ENCODE measurements at regions not wholly inside any gene's neighbourhood (a gene's known extent, or its start where the extent isn't known, plus 50 kb on each side); places are given as distances from the start of the nearest gene placed in this dataset.

DNA sequence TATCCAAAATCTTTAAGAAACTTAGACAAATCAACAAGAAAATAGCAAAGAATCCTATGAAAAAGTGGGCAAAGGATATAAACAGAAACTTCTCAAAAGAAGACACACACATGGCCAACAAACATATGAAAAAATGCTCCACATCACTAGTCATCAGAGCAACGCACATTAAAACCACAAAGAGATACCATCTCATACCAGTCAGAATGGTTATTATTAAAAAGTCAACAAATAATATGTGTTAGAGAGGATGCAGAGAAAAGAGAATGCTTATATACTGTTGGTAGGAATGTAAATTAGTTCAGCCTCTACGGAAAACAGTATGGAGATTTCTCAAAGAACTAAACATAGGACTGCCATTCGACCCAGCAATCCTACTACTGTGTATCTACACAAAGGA is 212.0 kb upstream of the DTNBP1 start:
- no peak overlapping the region for H3K9ac ChIP-seq (ENCODE audit: low read length)
- no peak overlapping the region for H2BK5ac ChIP-seq (ENCODE audit: low read depth, low read length, poor library complexity, severe bottlenecking)
- no peaks in the 10 kb centered on the region for H3K27me3 ChIP-seq (ENCODE audit: control insufficient read depth in 1 of 2, insufficient read depth in 1 of 2, low read length in 2 of 2)
- H3K9me3 ChIP-seq (ENCODE audit: control insufficient read depth, low read length) = no peaks in the 10 kb centered on the region
- WGBS = 13% methylated on average over 2 of the region's 3 CpGs
- H2BK120ac ChIP-seq (ENCODE audit: low read depth, low read length) = no peak overlapping the region
- H2AFZ ChIP-seq (ENCODE audit: low read depth, low read length) = no peak overlapping the region
- H3K36me3 ChIP-seq (ENCODE audit: control insufficient read depth in 1 of 2, insufficient read depth in 2 of 2, low read depth in 1 of 2, low read length in 2 of 2) = no peaks in the 10 kb centered on the region
- no peak overlapping the region for H4K91ac ChIP-seq (ENCODE audit: low read length)
- H2AK5ac ChIP-seq (ENCODE audit: low read length, severe bottlenecking) = no peak overlapping the region
- H3K14ac ChIP-seq (ENCODE audit: low read length in 2 of 2) = no peak overlapping the region
- DNase-seq = peak; percentile 80
- H3K23ac ChIP-seq (ENCODE audit: low read length in 2 of 2) = no peak overlapping the region
- H2BK15ac ChIP-seq (ENCODE audit: low read depth, poor library complexity, severe bottlenecking) = no peak overlapping the region
- no peak overlapping the region for H4K8ac ChIP-seq (ENCODE audit: low read length)
- no peaks in the 10 kb centered on the region for H3K79me1 ChIP-seq (replicated peaks; ENCODE audit: low read length, poor library complexity, severe bottlenecking)
- no peak overlapping the region for H3K18ac ChIP-seq (ENCODE audit: low read depth in 1 of 2, low read length in 2 of 2)
- peaks cover 3% of the 10 kb centered on the region for H3K4me1 ChIP-seq (ENCODE audit: control insufficient read depth, insufficient read depth, low read depth, low read length)
- H2BK12ac ChIP-seq (ENCODE audit: low read length in 2 of 2) = no peak overlapping the region
- H3K4me3 ChIP-seq (ENCODE audit: insufficient read depth in 1 of 2, low read depth in 1 of 2, low read length in 2 of 2) = no peak overlapping the region
- H3K4me2 ChIP-seq (ENCODE audit: low read length, poor library complexity, severe bottlenecking) = no peak overlapping the region
- no peak overlapping the region for H3K27ac ChIP-seq (ENCODE audit: low read length, poor library complexity, severe bottlenecking)
- no peak overlapping the region for H3K4ac ChIP-seq (ENCODE audit: low read depth in 1 of 2, low read length in 2 of 2)

DNA sequence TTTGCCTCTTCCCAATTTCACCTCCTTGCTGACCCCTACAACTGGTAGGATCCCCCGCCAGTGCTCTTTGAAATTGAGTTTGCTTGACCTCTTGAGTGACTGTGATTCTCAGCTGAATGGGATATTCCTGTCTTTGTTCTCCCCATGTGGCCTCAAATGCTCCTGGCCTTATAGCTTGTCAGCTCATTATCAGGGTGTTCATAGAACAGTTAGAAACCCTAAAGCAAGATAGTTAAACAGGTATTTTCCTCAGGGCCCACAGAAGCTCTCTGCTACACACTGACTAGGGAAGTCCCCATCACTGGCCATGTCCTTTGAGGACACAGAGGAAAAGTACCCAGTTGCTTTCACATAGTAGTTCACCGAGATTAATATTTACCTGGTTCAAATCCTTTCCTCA is 211.5 kb upstream of the DTNBP1 start:
- H3K4ac ChIP-seq (ENCODE audit: low read depth in 1 of 2, low read length in 2 of 2) = peak overlapping the region in 1 of 2 experiments; percentile 9
- H3K4me1 ChIP-seq (ENCODE audit: control insufficient read depth, insufficient read depth, low read depth, low read length) = peaks cover 3% of the 10 kb centered on the region
- no peaks in the 10 kb centered on the region for H3K27me3 ChIP-seq (ENCODE audit: control insufficient read depth in 1 of 2, insufficient read depth in 1 of 2, low read length in 2 of 2)
- no peak overlapping the region for H4K91ac ChIP-seq (ENCODE audit: low read length)
- H2BK12ac ChIP-seq (ENCODE audit: low read length in 2 of 2) = peak overlapping the region; percentile 61 to 99
- 87% methylated on average over 2 of the region's 2 CpGs for WGBS
- H3K9ac ChIP-seq (ENCODE audit: low read length) = no peak overlapping the region
- no peak overlapping the region for H3K27ac ChIP-seq (ENCODE audit: low read length, poor library complexity, severe bottlenecking)
- no peaks in the 10 kb centered on the region for H3K9me3 ChIP-seq (ENCODE audit: control insufficient read depth, low read length)
- H3K79me1 ChIP-seq (replicated peaks; ENCODE audit: low read length, poor library complexity, severe bottlenecking) = no peaks in the 10 kb centered on the region
- no peak overlapping the region for H2BK15ac ChIP-seq (ENCODE audit: low read depth, poor library complexity, severe bottlenecking)
- H3K14ac ChIP-seq (ENCODE audit: low read length in 2 of 2) = no peak overlapping the region
- no peak overlapping the region for H3K4me3 ChIP-seq (ENCODE audit: insufficient read depth in 1 of 2, low read depth in 1 of 2, low read length in 2 of 2)
- no peak for DNase-seq
- peak overlapping the region; percentile 21 for H2BK120ac ChIP-seq (ENCODE audit: low read depth, low read length)
- no peak overlapping the region for H2AFZ ChIP-seq (ENCODE audit: low read depth, low read length)
- H3K4me2 ChIP-seq (ENCODE audit: low read length, poor library complexity, severe bottlenecking) = no peak overlapping the region
- H2AK5ac ChIP-seq (ENCODE audit: low read length, severe bottlenecking) = no peak overlapping the region
- no peak overlapping the region for H2BK5ac ChIP-seq (ENCODE audit: low read depth, low read length, poor library complexity, severe bottlenecking)
- peak overlapping the region; percentile 12 for H4K8ac ChIP-seq (ENCODE audit: low read length)
- H3K23ac ChIP-seq (ENCODE audit: low read length in 2 of 2) = no peak overlapping the region
- peak overlapping the region in 1 of 2 experiments; percentile 59 for H3K18ac ChIP-seq (ENCODE audit: low read depth in 1 of 2, low read length in 2 of 2)
- no peaks in the 10 kb centered on the region for H3K36me3 ChIP-seq (ENCODE audit: control insufficient read depth in 1 of 2, insufficient read depth in 2 of 2, low read depth in 1 of 2, low read length in 2 of 2)

DNA sequence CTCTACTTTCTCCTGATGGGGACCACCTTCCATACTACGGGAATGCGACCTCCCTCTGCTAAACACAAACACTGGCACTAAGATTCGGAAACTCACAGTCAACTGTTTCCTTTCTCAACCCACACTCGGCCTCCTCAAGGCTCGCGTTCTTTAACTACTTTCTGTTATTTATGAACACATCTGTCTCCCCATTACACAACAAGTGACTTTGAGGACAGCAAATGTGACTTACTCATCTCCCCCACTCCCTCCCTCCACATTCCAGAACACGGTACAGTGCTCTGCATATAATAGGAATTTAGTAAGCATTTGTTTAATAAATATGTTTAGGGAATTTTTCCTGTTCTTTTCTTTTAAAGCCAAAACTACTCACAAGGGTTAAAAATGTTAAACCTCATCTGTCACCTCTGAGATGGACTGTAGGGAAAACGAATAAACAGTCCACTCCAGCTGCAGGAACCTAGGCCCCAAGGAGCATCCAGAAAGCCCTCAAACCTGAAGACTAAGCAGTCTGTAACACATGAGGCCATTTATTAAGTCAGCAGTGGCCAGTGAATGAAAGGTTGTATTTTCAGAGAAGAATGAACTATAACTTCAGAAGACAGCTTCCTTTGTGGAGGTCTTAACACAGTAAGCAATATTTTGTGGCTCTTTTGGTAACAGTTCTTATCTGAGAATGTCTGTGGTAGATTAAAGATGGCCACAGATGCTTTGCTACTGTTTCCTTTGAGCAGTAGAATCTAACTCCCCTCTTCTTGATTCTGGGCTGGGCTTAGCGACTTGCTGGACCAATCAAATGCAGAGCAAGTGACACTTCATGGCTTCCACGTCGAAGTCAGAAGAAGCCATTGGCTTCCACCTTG is 209.6 kb upstream of the DTNBP1 start:
- peak overlapping the region; percentile 80 to 90 for H3K18ac ChIP-seq (ENCODE audit: low read depth in 1 of 2, low read length in 2 of 2)

DNA sequence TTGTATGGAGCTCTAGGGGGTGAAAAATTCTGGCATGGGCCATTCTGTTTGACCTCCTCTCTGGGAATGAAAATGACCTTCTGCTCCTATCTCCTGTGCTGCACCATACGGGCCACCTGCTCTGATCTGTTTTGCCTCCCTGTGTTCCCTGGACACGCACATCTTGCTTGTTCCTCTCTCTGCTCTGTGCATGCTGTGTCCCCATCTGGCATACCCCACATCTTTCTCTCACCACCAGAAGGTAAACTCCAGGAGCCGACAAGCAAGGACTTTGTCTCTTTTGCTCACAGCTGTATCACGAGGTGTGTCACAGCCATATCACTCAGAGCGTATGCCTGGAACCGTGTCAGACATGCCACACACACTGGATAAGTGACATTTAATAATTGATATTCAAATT is 208.4 kb upstream of the DTNBP1 start:
- WGBS = 92% methylated on average over 6 of the region's 6 CpGs

More for the DNA sequence above, 209.6 kb upstream of the DTNBP1 start:
- no peak overlapping the region for H2BK5ac ChIP-seq (ENCODE audit: low read depth, low read length, poor library complexity, severe bottlenecking)
- peak overlapping the region in 1 of 2 experiments; percentile 37 for H3K14ac ChIP-seq (ENCODE audit: low read length in 2 of 2)
- H3K4me2 ChIP-seq (ENCODE audit: low read length, poor library complexity, severe bottlenecking) = no peak overlapping the region
- peak; percentile 93 for DNase-seq
- H2BK120ac ChIP-seq (ENCODE audit: low read depth, low read length) = peak overlapping the region; percentile 89
- H2BK12ac ChIP-seq (ENCODE audit: low read length in 2 of 2) = peak overlapping the region; percentile 73 to 98
- H3K4me1 ChIP-seq (ENCODE audit: control insufficient read depth, insufficient read depth, low read depth, low read length) = peaks cover 3% of the 10 kb centered on the region
- H3K23ac ChIP-seq (ENCODE audit: low read length in 2 of 2) = no peak overlapping the region
- peak overlapping the region; percentile 85 to 96 for H3K4ac ChIP-seq (ENCODE audit: low read depth in 1 of 2, low read length in 2 of 2)
- no peaks in the 10 kb centered on the region for H3K9me3 ChIP-seq (ENCODE audit: control insufficient read depth, low read length)
- no peak overlapping the region for H2AK5ac ChIP-seq (ENCODE audit: low read length, severe bottlenecking)
- H3K4me3 ChIP-seq (ENCODE audit: insufficient read depth in 1 of 2, low read depth in 1 of 2, low read length in 2 of 2) = no peak overlapping the region
- peak overlapping the region; percentile 83 for H4K8ac ChIP-seq (ENCODE audit: low read length)
- WGBS = 25% methylated on average over 10 of the region's 11 CpGs
- H3K9ac ChIP-seq (ENCODE audit: low read length) = peak overlapping the region; percentile 14
- peak overlapping the region; percentile 96 for H4K91ac ChIP-seq (ENCODE audit: low read length)
- peak overlapping the region; percentile 87 for H2BK15ac ChIP-seq (ENCODE audit: low read depth, poor library complexity, severe bottlenecking)
- H3K27me3 ChIP-seq (ENCODE audit: control insufficient read depth in 1 of 2, insufficient read depth in 1 of 2, low read length in 2 of 2) = no peaks in the 10 kb centered on the region
- no peaks in the 10 kb centered on the region for H3K36me3 ChIP-seq (ENCODE audit: control insufficient read depth in 1 of 2, insufficient read depth in 2 of 2, low read depth in 1 of 2, low read length in 2 of 2)
- H2AFZ ChIP-seq (ENCODE audit: low read depth, low read length) = no peak overlapping the region
- no peak overlapping the region for H3K27ac ChIP-seq (ENCODE audit: low read length, poor library complexity, severe bottlenecking)
- no peaks in the 10 kb centered on the region for H3K79me1 ChIP-seq (replicated peaks; ENCODE audit: low read length, poor library complexity, severe bottlenecking)

More for the DNA sequence above, 208.4 kb upstream of the DTNBP1 start:
- Histone ChIP-seq H3K23ac (ENCODE audit: low read length in 2 of 2) (no peak overlapping the region), H3K36me3 (ENCODE audit: control insufficient read depth in 1 of 2, insufficient read depth in 2 of 2, low read depth in 1 of 2, low read length in 2 of 2) (no peaks in the 10 kb centered on the region), H2AFZ (ENCODE audit: low read depth, low read length) (no peak overlapping the region), H3K27me3 (ENCODE audit: control insufficient read depth in 1 of 2, insufficient read depth in 1 of 2, low read length in 2 of 2) (no peaks in the 10 kb centered on the region), H3K4ac (ENCODE audit: low read depth in 1 of 2, low read length in 2 of 2) (peak overlapping the region in 1 of 2 experiments; percentile 19), H3K9ac (ENCODE audit: low read length) (no peak overlapping the region), H3K4me2 (ENCODE audit: low read length, poor library complexity, severe bottlenecking) (no peak overlapping the region), H3K4me1 (ENCODE audit: control insufficient read depth, insufficient read depth, low read depth, low read length) (peaks cover 3% of the 10 kb centered on the region), H3K4me3 (ENCODE audit: insufficient read depth in 1 of 2, low read depth in 1 of 2, low read length in 2 of 2) (no peak overlapping the region), H3K18ac (ENCODE audit: low read depth in 1 of 2, low read length in 2 of 2) (peak overlapping the region; percentile 30 to 73), H2BK120ac (ENCODE audit: low read depth, low read length) (peak overlapping the region; percentile 23), H3K9me3 (ENCODE audit: control insufficient read depth, low read length) (no peaks in the 10 kb centered on the region), H2BK5ac (ENCODE audit: low read depth, low read length, poor library complexity, severe bottlenecking) (no peak overlapping the region), H3K27ac (ENCODE audit: low read length, poor library complexity, severe bottlenecking) (no peak overlapping the region), H2BK15ac (ENCODE audit: low read depth, poor library complexity, severe bottlenecking) (no peak overlapping the region), H3K14ac (ENCODE audit: low read length in 2 of 2) (no peak overlapping the region), H2BK12ac (ENCODE audit: low read length in 2 of 2) (peak overlapping the region; percentile 71 to 88), H4K8ac (ENCODE audit: low read length) (peak overlapping the region; percentile 29), H4K91ac (ENCODE audit: low read length) (peak overlapping the region; percentile 22), H3K79me1 (replicated peaks; ENCODE audit: low read length, poor library complexity, severe bottlenecking) (no peaks in the 10 kb centered on the region), H2AK5ac (ENCODE audit: low read length, severe bottlenecking) (no peak overlapping the region)
- no peak for DNase-seq
